Right lobe of liver (tissue), 4 donors: ENCODE measurements at regions not wholly inside any gene's neighbourhood (a gene's known extent, or its start where the extent isn't known, plus 50 kb on each side); places are given as distances from the start of the nearest gene placed in this dataset.

Experiments
- POLR2A ChIP-seq: fragments of 450-650 bp; IDR thresholded peaks from one replicate; pipeline ENCODE4 v1.6.1; 2017; ENCODE audit warnings: antibody characterized with exemption, mild to moderate bottlenecking
- TF ChIP-seq, protein P1 (sequence below), 4 donors: fragments of 200-600 bp in 3 of 4; fragments of 450-650 bp in 1 of 4; IDR thresholded peaks; one replicate each; pipeline versions ENCODE4 v1.5.1 to v1.8.0; 2016 to 2022; ENCODE audit warnings: antibody characterized with exemption in 4 of 4, mild to moderate bottlenecking in 2 of 4
- donor health status: DM: no; HTN: no; CAD: no.
- donor health status: DM: no; HTN: no; CAD: no.
- donor health status: DM: no; HTN: yes; CAD: no.

DNA sequence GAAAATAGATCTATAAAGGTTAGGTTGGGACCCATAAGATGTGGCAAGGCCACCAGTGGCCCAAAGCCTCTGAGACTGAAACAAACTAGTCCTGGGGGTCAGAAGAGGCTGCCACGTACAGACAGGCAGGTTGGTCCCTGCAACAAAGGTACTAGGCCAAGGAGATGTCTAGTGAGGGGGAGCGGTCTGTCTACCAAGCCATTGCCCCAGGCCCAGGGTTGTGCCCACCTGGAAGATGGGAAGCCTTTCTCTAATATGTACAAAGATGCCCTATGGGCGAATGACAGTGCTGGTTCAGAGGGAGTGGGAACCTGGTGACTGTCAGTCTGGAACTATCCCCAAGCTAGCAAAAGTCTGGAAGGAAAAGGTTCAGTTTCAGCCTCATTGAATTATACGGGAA lies 233.2 kb downstream of the RBM19 start:
- no peak for TF ChIP-seq POLR2A
- TF ChIP-seq, protein P1, sequence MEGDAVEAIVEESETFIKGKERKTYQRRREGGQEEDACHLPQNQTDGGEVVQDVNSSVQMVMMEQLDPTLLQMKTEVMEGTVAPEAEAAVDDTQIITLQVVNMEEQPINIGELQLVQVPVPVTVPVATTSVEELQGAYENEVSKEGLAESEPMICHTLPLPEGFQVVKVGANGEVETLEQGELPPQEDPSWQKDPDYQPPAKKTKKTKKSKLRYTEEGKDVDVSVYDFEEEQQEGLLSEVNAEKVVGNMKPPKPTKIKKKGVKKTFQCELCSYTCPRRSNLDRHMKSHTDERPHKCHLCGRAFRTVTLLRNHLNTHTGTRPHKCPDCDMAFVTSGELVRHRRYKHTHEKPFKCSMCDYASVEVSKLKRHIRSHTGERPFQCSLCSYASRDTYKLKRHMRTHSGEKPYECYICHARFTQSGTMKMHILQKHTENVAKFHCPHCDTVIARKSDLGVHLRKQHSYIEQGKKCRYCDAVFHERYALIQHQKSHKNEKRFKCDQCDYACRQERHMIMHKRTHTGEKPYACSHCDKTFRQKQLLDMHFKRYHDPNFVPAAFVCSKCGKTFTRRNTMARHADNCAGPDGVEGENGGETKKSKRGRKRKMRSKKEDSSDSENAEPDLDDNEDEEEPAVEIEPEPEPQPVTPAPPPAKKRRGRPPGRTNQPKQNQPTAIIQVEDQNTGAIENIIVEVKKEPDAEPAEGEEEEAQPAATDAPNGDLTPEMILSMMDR (IDR thresholded peaks at IDR 0.05): no peak
